Glutamatergic neuron (in vitro differentiated cells): ENCODE measurements at regions not wholly inside any gene's neighbourhood (a gene's known extent, or its start where the extent isn't known, plus 50 kb on each side); places are given as distances from the start of the nearest gene placed in this dataset.

Experiments used
- DNase-seq: peaks from one replicate; pipeline ENCODE4 v3.0.0; 2022
- H3K27ac Mint-ChIP-seq: one replicate; pipeline ENCODE4 v1.8.0; 2020; ENCODE audit warnings: mild to moderate bottlenecking, mixed read lengths, inconsistent platforms; ENCODE audit not compliant: unreplicated experiment
- H3K27me3 Mint-ChIP-seq: one replicate; pipeline ENCODE4 v1.8.0; 2020; ENCODE audit warnings: mild to moderate bottlenecking, moderate library complexity, mixed read lengths, inconsistent platforms; ENCODE audit not compliant: unreplicated experiment
- H3K36me3 Mint-ChIP-seq: one replicate; pipeline ENCODE4 v1.8.0; 2020; ENCODE audit warnings: mild to moderate bottlenecking, mixed read lengths, inconsistent platforms; ENCODE audit not compliant: unreplicated experiment
- H3K4me1 Mint-ChIP-seq: one replicate; pipeline ENCODE4 v1.8.0; 2020; ENCODE audit warnings: mild to moderate bottlenecking, low read depth, mixed read lengths, inconsistent platforms; ENCODE audit not compliant: unreplicated experiment
- H3K4me3 Mint-ChIP-seq: one replicate; pipeline ENCODE4 v1.8.0; 2020; ENCODE audit warnings: mild to moderate bottlenecking, mixed read lengths, inconsistent platforms; ENCODE audit not compliant: unreplicated experiment
- H3K9me3 Mint-ChIP-seq: one replicate; pipeline ENCODE4 v1.8.0; 2020; ENCODE audit warnings: mild to moderate bottlenecking, moderate library complexity, mixed read lengths, inconsistent platforms; ENCODE audit not compliant: unreplicated experiment
- CTCF ChIP-seq: fragments of 200-600 bp; sonication (generic); IDR thresholded peaks from one replicate; pipeline ENCODE4 v1.5.0; 2021; ENCODE audit not compliant: partially characterized antibody, unreplicated experiment

- H3K27me3 Mint-ChIP-seq: peaks cover 2% of the 10 kb centered on the region
- peaks cover 3% of the 10 kb centered on the region for H3K4me1 Mint-ChIP-seq
- no peaks in the 10 kb centered on the region for H3K9me3 Mint-ChIP-seq
- no peak for TF ChIP-seq CTCF
- no peak overlapping the region for H3K27ac Mint-ChIP-seq
- H3K4me3 Mint-ChIP-seq: no peak overlapping the region
- H3K36me3 Mint-ChIP-seq: no peaks in the 10 kb centered on the region
- DNase-seq: peak; percentile 34
These were observed 196.6 kb upstream of the SLC35G4 start for GRCh38 chr18:11412811-11413210.

GRCh38 chr18:11411048-11411447 is 198.3 kb upstream of the SLC35G4 start:
- no peaks in the 10 kb centered on the region for H3K9me3 Mint-ChIP-seq
- no peaks in the 10 kb centered on the region for H3K36me3 Mint-ChIP-seq
- H3K4me3 Mint-ChIP-seq: no peak overlapping the region

GRCh38 chr18:11408555-11409065 is 200.8 kb upstream of the SLC35G4 start:
- Mint-ChIP-seq H3K36me3 (no peaks in the 10 kb centered on the region), H3K27ac (no peak overlapping the region), H3K4me1 (peaks cover 3% of the 10 kb centered on the region), H3K4me3 (no peak overlapping the region), H3K9me3 (no peaks in the 10 kb centered on the region), H3K27me3 (no peaks in the 10 kb centered on the region)
- no peak for TF ChIP-seq CTCF
- DNase-seq: no peak

More at GRCh38 chr18:11411048-11411447, 198.3 kb upstream of the SLC35G4 start:
- Mint-ChIP-seq H3K4me1 (peaks cover 3% of the 10 kb centered on the region), H3K27ac (no peak overlapping the region), H3K27me3 (no peaks in the 10 kb centered on the region)
- DNase-seq: no peak
- no peak for TF ChIP-seq CTCF

- no peak overlapping the region for H3K27ac Mint-ChIP-seq
- peaks cover 3% of the 10 kb centered on the region for H3K4me1 Mint-ChIP-seq
- no peaks in the 10 kb centered on the region for H3K9me3 Mint-ChIP-seq
- DNase-seq: no peak
- no peaks in the 10 kb centered on the region for H3K27me3 Mint-ChIP-seq
- H3K4me3 Mint-ChIP-seq: no peak overlapping the region
- no peaks in the 10 kb centered on the region for H3K36me3 Mint-ChIP-seq
- no peak for TF ChIP-seq CTCF
These were observed 201.5 kb upstream of the SLC35G4 start for GRCh38 chr18:11407940-11408339.

- Mint-ChIP-seq H3K27me3 (no peaks in the 10 kb centered on the region), H3K9me3 (no peaks in the 10 kb centered on the region), H3K36me3 (no peaks in the 10 kb centered on the region), H3K27ac (no peak overlapping the region), H3K4me3 (no peak overlapping the region), H3K4me1 (no peaks in the 10 kb centered on the region)
- DNase-seq: no peak
- no peak for TF ChIP-seq CTCF
These were observed 203.6 kb upstream of the SLC35G4 start for GRCh38 chr18:11405804-11406203.
